K562 (cell line): ENCODE measurements at regions not wholly inside any gene's neighbourhood (a gene's known extent, or its start where the extent isn't known, plus 50 kb on each side); places are given as distances from the start of the nearest gene placed in this dataset.

Experiments used
- ATAC-seq: fragments of 200-7000 bp; cut with Tn5 transposase; 3 replicates; pipeline ENCODE4 v1.9.1; 2020; ENCODE audit warnings: moderate library complexity
- BruUV-seq: library from RNA; stranded (reverse); fragments of 400-500 nt; replicated peaks from 2 replicates; lab custom pipeline; 2021; lab: Mats Ljungman, UMichigan
- CTCF ChIA-PET: fragments of 300-600 bp; formaldehyde crosslinking; extraction: SDS; loops from one replicate; lab custom pipeline; 2021; ENCODE audit warnings: low intra/inter-chr PET ratio; lab: Yijun Ruan, JAX
- POLR2A ChIA-PET: fragments of 300-600, 350-650 bp; sonication (Branson Sonifier 250); formaldehyde crosslinking; extraction: SDS; loops from one replicate; lab custom pipeline; 2021; ENCODE audit warnings: antibody characterized with exemption, inconsistent platforms; lab: Yijun Ruan, JAX
- DNase-seq, 4 experiments: peaks; one replicate each; pipeline versions ENCODE4 v3.0.0 to v3.0.0-alpha.2; 2011 to 2018; ENCODE audit warnings: low spot score in 3 of 4, mixed read lengths in 3 of 4; ENCODE audit errors: extremely low read depth in 1 of 4
- FAIRE-seq: peaks from 2 replicates; lab custom pipeline; 2011; peaks lifted over from hg19 to GRCh38; lab: Jason Lieb, UNC
- H2AFZ ChIP-seq: 2 replicates; pipeline ENCODE4 v1.6.0; 2011; ENCODE audit warnings: low read depth, low read length, control low read depth, inconsistent platforms
- H3K27ac ChIP-seq: fragments of 200-600 bp; 3 replicates; pipeline ENCODE4 v1.8.0; 2011; ENCODE audit warnings: low read depth, mild to moderate bottlenecking, control low read depth, inconsistent platforms, low read length, moderate library complexity, mixed read lengths; ENCODE audit errors: extremely low read depth
- H3K27me3 ChIP-seq, 2 experiments: fragments of 300-600 bp in 1 of 2; 2 replicates in 1 of 2; 3 replicates in 1 of 2; pipeline versions ENCODE4 v1.6.0 to v1.8.0; 2011; ENCODE audit warnings: inconsistent platforms in 2 of 2, low read length in 2 of 2, mild to moderate bottlenecking in 1 of 2, mixed read lengths in 1 of 2, moderate library complexity in 1 of 2; ENCODE audit not compliant: control insufficient read depth in 2 of 2, insufficient read depth in 2 of 2
- H3K36me3 ChIP-seq: fragments of 300-600 bp; 3 replicates; pipeline ENCODE4 v1.8.0; 2011; ENCODE audit warnings: mild to moderate bottlenecking, low read length, inconsistent platforms; ENCODE audit not compliant: control insufficient read depth, insufficient read depth
- H3K4me1 ChIP-seq, 2 experiments: fragments of 200-600 bp in 1 of 2; replicated peaks in 1 of 2; 2 replicates in 1 of 2; 3 replicates in 1 of 2; pipeline versions ENCODE4 v1.5.1 to v1.8.0; 2011; ENCODE audit warnings: inconsistent platforms in 2 of 2, low read length in 2 of 2, mild to moderate bottlenecking in 1 of 2, mixed read lengths in 1 of 2, moderate library complexity in 1 of 2; ENCODE audit not compliant: control insufficient read depth in 2 of 2, insufficient read depth in 2 of 2
- H3K4me2 ChIP-seq: 2 replicates; pipeline ENCODE4 v1.6.1; 2011; ENCODE audit warnings: low read length, control low read depth, inconsistent platforms, mixed read lengths; ENCODE audit not compliant: insufficient read depth
- H3K4me3 ChIP-seq: fragments of 200-600 bp; sonication (generic), shearing (Covaris generic); 2 replicates; pipeline ENCODE4 v1.5.1; 2016; ENCODE audit warnings: control low read depth, inconsistent platforms
- H3K79me2 ChIP-seq: fragments of 200-600 bp; 3 replicates; pipeline ENCODE4 v1.8.0; 2011; ENCODE audit warnings: low read length, inconsistent platforms; ENCODE audit not compliant: control insufficient read depth, insufficient read depth
- H3K9ac ChIP-seq, 2 experiments: 2 replicates each; pipeline versions ENCODE4 v1.6.0 to v1.6.1; 2011; ENCODE audit warnings: low read depth in 2 of 2, low read length in 2 of 2, control low read depth in 1 of 2, inconsistent platforms in 1 of 2, mild to moderate bottlenecking in 1 of 2, mixed read lengths in 1 of 2; ENCODE audit not compliant: insufficient read depth in 1 of 2
- H3K9me1 ChIP-seq: one replicate; pipeline ENCODE4 v1.6.0; 2011; ENCODE audit warnings: inconsistent platforms, mild to moderate bottlenecking, low read length, moderate library complexity; ENCODE audit not compliant: control insufficient read depth, insufficient read depth
- H3K9me3 ChIP-seq: replicated peaks from 2 replicates; pipeline ENCODE4 v1.5.1; 2011; ENCODE audit warnings: low read depth, low read length, inconsistent platforms; ENCODE audit not compliant: control insufficient read depth, insufficient read depth
- H4K20me1 ChIP-seq: replicated peaks from 2 replicates; pipeline ENCODE4 v1.6.1; 2011; ENCODE audit warnings: low read length, inconsistent platforms, mixed read lengths; ENCODE audit not compliant: control insufficient read depth, insufficient read depth
- C11orf30 ChIP-seq: fragments of 450-650 bp; IDR thresholded peaks from 2 replicates; pipeline ENCODE4 v1.6.1; 2016; ENCODE audit warnings: low read depth, mild to moderate bottlenecking
- CCNT2 ChIP-seq: IDR thresholded peaks from 2 replicates; pipeline ENCODE4 v1.6.1; 2011; ENCODE audit warnings: borderline replicate concordance, low read depth, mild to moderate bottlenecking, moderate library complexity, mixed read lengths, low read length; ENCODE audit not compliant: insufficient read length; ENCODE audit errors: extremely low read depth
- KAT8 ChIP-seq: fragments of 450-650 bp; IDR thresholded peaks from 2 replicates; pipeline ENCODE4 v1.6.1; 2016; ENCODE audit warnings: low read depth, mild to moderate bottlenecking
- MAFG ChIP-seq: fragments of 450-650 bp; conservative IDR thresholded peaks from 2 replicates; pipeline ENCODE4 v1.6.1; 2016; ENCODE audit warnings: missing genetic modification characterization, missing compliant biosample characterization
- ZNF316 ChIP-seq: fragments of 450-650 bp; IDR thresholded peaks from 2 replicates; pipeline ENCODE4 v1.6.1; 2016
- in situ Hi-C: fragments of 300-500 bp; cut with MboI; formaldehyde crosslinking; loops from 4 replicates; pipeline ENCODE4 v1.15.0; 2018; ENCODE audit warnings: inconsistent platforms, mixed read lengths
- intact Hi-C: fragments of 100-400 bp; cut with micrococcal nuclease; formaldehyde crosslinking; loops from 2 replicates; pipeline ENCODE4 v1.14.2; 2022
- TF ChIP-seq, protein P1 (sequence below): IDR thresholded peaks from 2 replicates; pipeline ENCODE4 v1.6.1; 2011; ENCODE audit warnings: borderline replicate concordance, low read depth, mild to moderate bottlenecking, moderate library complexity, low read length; ENCODE audit not compliant: insufficient read depth, poor library complexity, severe bottlenecking

DNA sequence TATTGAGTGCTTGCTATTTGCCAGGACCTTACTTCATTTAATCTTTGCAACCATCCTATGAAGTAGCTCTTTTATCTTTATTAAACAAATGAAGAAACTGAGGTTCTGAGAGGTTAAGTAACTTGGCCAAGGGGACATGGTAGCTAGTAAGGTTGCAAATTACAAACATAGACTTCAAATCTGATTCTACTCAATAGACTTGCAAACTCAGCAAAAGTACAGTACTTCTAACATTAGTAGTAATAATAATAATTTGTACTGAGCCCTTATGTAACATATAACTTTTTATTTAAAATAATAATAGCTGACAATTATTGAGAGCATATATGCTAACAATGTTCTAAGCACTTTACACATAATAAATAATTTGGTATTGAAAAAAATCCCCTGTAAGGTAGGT, 255.7 kb upstream of the ATP5MC3 start:
- Histone ChIP-seq H3K9me3 (no peaks in the 10 kb centered on the region), H3K4me3 (no peak overlapping the region), H3K9me1 (no peaks in the 10 kb centered on the region), H3K4me1 (no peaks in the 10 kb centered on the region), H3K79me2 (no peaks in the 10 kb centered on the region), H2AFZ (no peak overlapping the region), H3K27me3 (peaks cover 10 to 20% of the 10 kb centered on the region in 2 experiments), H3K4me2 (no peak overlapping the region), H3K27ac (no peak overlapping the region), H3K36me3 (no peaks in the 10 kb centered on the region), H3K9ac (no peak overlapping the region), H4K20me1 (no peaks in the 10 kb centered on the region)
- TF ChIP-seq, protein P1, sequence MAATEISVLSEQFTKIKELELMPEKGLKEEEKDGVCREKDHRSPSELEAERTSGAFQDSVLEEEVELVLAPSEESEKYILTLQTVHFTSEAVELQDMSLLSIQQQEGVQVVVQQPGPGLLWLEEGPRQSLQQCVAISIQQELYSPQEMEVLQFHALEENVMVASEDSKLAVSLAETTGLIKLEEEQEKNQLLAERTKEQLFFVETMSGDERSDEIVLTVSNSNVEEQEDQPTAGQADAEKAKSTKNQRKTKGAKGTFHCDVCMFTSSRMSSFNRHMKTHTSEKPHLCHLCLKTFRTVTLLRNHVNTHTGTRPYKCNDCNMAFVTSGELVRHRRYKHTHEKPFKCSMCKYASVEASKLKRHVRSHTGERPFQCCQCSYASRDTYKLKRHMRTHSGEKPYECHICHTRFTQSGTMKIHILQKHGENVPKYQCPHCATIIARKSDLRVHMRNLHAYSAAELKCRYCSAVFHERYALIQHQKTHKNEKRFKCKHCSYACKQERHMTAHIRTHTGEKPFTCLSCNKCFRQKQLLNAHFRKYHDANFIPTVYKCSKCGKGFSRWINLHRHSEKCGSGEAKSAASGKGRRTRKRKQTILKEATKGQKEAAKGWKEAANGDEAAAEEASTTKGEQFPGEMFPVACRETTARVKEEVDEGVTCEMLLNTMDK = no peak
- peak; percentile 72 for TF ChIP-seq ZNF316
- 0 out of 2 replicates have a peak, but pooled peaks have one; percentile 15 for TF ChIP-seq MAFG (tag)
- TF ChIP-seq CCNT2 = no peak
- TF ChIP-seq KAT8 = no peak
- TF ChIP-seq C11orf30 = peak; percentile 42
- FAIRE-seq = no peak
- ChIA-PET CTCF (no interaction called here), POLR2A (no interaction called here)
- in situ Hi-C loops (no loop called here), intact Hi-C loops (no loop called here)
- no peak for DNase-seq
- no TSS peak for BruUV-seq
- ATAC-seq = no peak
